A549 (cell line): ENCODE measurements at regions not wholly inside any gene's neighbourhood (a gene's known extent, or its start where the extent isn't known, plus 50 kb on each side); places are given as distances from the start of the nearest gene placed in this dataset.

Experiments used
- ATAC-seq, 2 experiments: fragments of 200-7000 bp in 1 of 2; fragments of >200 bp in 1 of 2; cut with Nextera tagmentation in 1 of 2; cut with Tn5 transposase in 1 of 2; 3 replicates each; pipeline versions ENCODE4 v1.8.0 to v1.9.1; 2018 to 2020; ENCODE audit warnings: mild to moderate bottlenecking in 1 of 2, moderate library complexity in 1 of 2
- CTCF ChIA-PET: fragments of 300-600 bp; sonication (Branson Sonifier 250); formaldehyde crosslinking; extraction: SDS; loops from one replicate; lab custom pipeline; 2021; ENCODE audit warnings: antibody characterized with exemption, inconsistent platforms; lab: Yijun Ruan, JAX
- POLR2A ChIA-PET: fragments of 350-600 bp; formaldehyde crosslinking; extraction: SDS; loops from one replicate; lab custom pipeline; 2021; ENCODE audit warnings: antibody characterized with exemption, inconsistent platforms; lab: Yijun Ruan, JAX
- DNase-seq, 2 experiments: peaks; one replicate each; pipeline versions ENCODE4 v3.0.0 to v3.0.0-alpha.2; 2011 to 2016; ENCODE audit warnings: low read depth in 1 of 2, low spot score in 1 of 2
- FAIRE-seq: peaks from 2 replicates; lab custom pipeline; 2011; peaks lifted over from hg19 to GRCh38; lab: Jason Lieb, UNC
- H3K27ac ChIP-seq, 2 experiments: fragments of >200 bp; sonication (Bioruptor Twin); formaldehyde crosslinking; 3 replicates each; pipeline ENCODE4 v1.5.1; 2016 to 2017
- H3K4me1 ChIP-seq: fragments of >200 bp; sonication (Bioruptor Twin); formaldehyde crosslinking; 3 replicates; pipeline ENCODE4 v1.6.1; 2016
- H3K4me2 ChIP-seq: fragments of >200 bp; sonication (Bioruptor Twin); formaldehyde crosslinking; 3 replicates; pipeline ENCODE4 v1.6.1; 2016
- H3K4me3 ChIP-seq: fragments of >200 bp; sonication (Bioruptor Twin); formaldehyde crosslinking; 3 replicates; pipeline ENCODE4 v1.5.1; 2016
- H3K9me3 ChIP-seq: fragments of >200 bp; sonication (Bioruptor Twin); formaldehyde crosslinking; 3 replicates; pipeline ENCODE4 v1.6.1; 2016
- CBX2 ChIP-seq: fragments of 200-600 bp; sonication (generic); IDR thresholded peaks from 2 replicates; pipeline ENCODE4 v1.6.1; 2016; ENCODE audit warnings: low read depth, mild to moderate bottlenecking, borderline replicate concordance
- CHD2 ChIP-seq: fragments of 150-350 bp; IDR thresholded peaks from 2 replicates; pipeline ENCODE4 v1.6.1; 2014; ENCODE audit warnings: low read length; ENCODE audit not compliant: partially characterized antibody
- CHD4 ChIP-seq: fragments of 200-600 bp; sonication (generic); IDR thresholded peaks from 2 replicates; pipeline ENCODE4 v1.6.1; 2016; ENCODE audit warnings: antibody characterized with exemption, mild to moderate bottlenecking, borderline replicate concordance
- EP300 ChIP-seq, 2 experiments: fragments of >200 bp; sonication (Bioruptor Twin); formaldehyde crosslinking; IDR thresholded peaks; 2 replicates in 1 of 2; 3 replicates in 1 of 2; pipeline ENCODE4 v1.6.1; 2016 to 2017
- FOSL2 ChIP-seq, 2 experiments: fragments of 450-650 bp in 1 of 2; fragments of >200 bp in 1 of 2; sonication (Bioruptor Twin) in 1 of 2; formaldehyde crosslinking; IDR thresholded peaks; 2 replicates each; pipeline versions ENCODE4 v1.5.0 to v1.6.1; 2016 to 2020; ENCODE audit warnings: mild to moderate bottlenecking in 1 of 2, moderate library complexity in 1 of 2
- GATA3 ChIP-seq: IDR thresholded peaks from 2 replicates; pipeline ENCODE4 v1.6.1; 2012; ENCODE audit warnings: borderline replicate concordance
- HDAC2 ChIP-seq: fragments of 200-600 bp; sonication (generic); IDR thresholded peaks from 2 replicates; pipeline ENCODE4 v1.6.1; 2016
- HOXA7 ChIP-seq: fragments of 250-450 bp; sonication (Bioruptor Pico); IDR thresholded peaks from 2 replicates; pipeline ENCODE4 v1.5.0; 2020; ENCODE audit warnings: mild to moderate bottlenecking, moderate library complexity
- HOXB5 ChIP-seq: fragments of 250-450 bp; sonication (Bioruptor Pico); IDR thresholded peaks from 2 replicates; pipeline ENCODE4 v1.5.0; 2020; ENCODE audit warnings: mild to moderate bottlenecking, moderate library complexity
- MAFK ChIP-seq: fragments of 450-650 bp; IDR thresholded peaks from 2 replicates; pipeline ENCODE4 v1.6.1; 2014; ENCODE audit not compliant: partially characterized antibody
- MAZ ChIP-seq: fragments of 150-350 bp; IDR thresholded peaks from 2 replicates; pipeline ENCODE4 v1.6.1; 2014; ENCODE audit warnings: antibody characterized with exemption, low read depth, low read length, borderline replicate concordance
- NPAS2 ChIP-seq: fragments of 250-450 bp; sonication (Bioruptor Pico); IDR thresholded peaks from 2 replicates; pipeline ENCODE4 v1.8.0; 2022; ENCODE audit warnings: mild to moderate bottlenecking, moderate library complexity, borderline replicate concordance
- POLR2AphosphoS2 ChIP-seq: conservative IDR thresholded peaks from 2 replicates; pipeline ENCODE4 v1.6.1; 2012; ENCODE audit warnings: low read length, improper control_type of control experiment, inconsistent platforms
- RAD21 ChIP-seq, 2 experiments: fragments of >200 bp in 1 of 2; sonication (Bioruptor Twin) in 1 of 2; formaldehyde crosslinking in 1 of 2; IDR thresholded peaks in 1 of 2; conservative IDR thresholded peaks in 1 of 2; 2 replicates in 1 of 2; 3 replicates in 1 of 2; pipeline ENCODE4 v1.6.1; 2012 to 2018; ENCODE audit warnings: inconsistent platforms in 1 of 2
- RCOR1 ChIP-seq: fragments of 150-350 bp; IDR thresholded peaks from 2 replicates; pipeline ENCODE4 v1.6.1; 2014; ENCODE audit warnings: antibody characterized with exemption, low read length, low read depth
- TP53 ChIP-seq: fragments of 250-450 bp; sonication (Bioruptor Pico); IDR thresholded peaks from 2 replicates; pipeline ENCODE4 v1.5.0; 2021; ENCODE audit warnings: mild to moderate bottlenecking, moderate library complexity
- ZC3H11A ChIP-seq: fragments of 450-650 bp; IDR thresholded peaks from 2 replicates; pipeline ENCODE4 v1.6.1; 2014; ENCODE audit warnings: antibody characterized with exemption, mild to moderate bottlenecking
- ZFP36 ChIP-seq: fragments of 450-650 bp; IDR thresholded peaks from 2 replicates; pipeline ENCODE4 v1.6.1; 2014; ENCODE audit warnings: borderline replicate concordance; ENCODE audit not compliant: partially characterized antibody
- ZNF302 ChIP-seq: fragments of 250-450 bp; sonication (Bioruptor Pico); IDR thresholded peaks from 2 replicates; pipeline ENCODE4 v1.9.0; 2021; ENCODE audit warnings: inconsistent platforms, mild to moderate bottlenecking, moderate library complexity
- WGBS: methylation state at CpG from one replicate; pipeline ENCODE4 v1.1.6; 2017; ENCODE audit errors: missing lambda C conversion rate; 5-methylcytosine and 5-hydroxymethylcytosine counted together
- TF ChIP-seq, protein P1 (sequence below): IDR thresholded peaks from 2 replicates; pipeline ENCODE4 v1.6.1; 2012

DNA sequence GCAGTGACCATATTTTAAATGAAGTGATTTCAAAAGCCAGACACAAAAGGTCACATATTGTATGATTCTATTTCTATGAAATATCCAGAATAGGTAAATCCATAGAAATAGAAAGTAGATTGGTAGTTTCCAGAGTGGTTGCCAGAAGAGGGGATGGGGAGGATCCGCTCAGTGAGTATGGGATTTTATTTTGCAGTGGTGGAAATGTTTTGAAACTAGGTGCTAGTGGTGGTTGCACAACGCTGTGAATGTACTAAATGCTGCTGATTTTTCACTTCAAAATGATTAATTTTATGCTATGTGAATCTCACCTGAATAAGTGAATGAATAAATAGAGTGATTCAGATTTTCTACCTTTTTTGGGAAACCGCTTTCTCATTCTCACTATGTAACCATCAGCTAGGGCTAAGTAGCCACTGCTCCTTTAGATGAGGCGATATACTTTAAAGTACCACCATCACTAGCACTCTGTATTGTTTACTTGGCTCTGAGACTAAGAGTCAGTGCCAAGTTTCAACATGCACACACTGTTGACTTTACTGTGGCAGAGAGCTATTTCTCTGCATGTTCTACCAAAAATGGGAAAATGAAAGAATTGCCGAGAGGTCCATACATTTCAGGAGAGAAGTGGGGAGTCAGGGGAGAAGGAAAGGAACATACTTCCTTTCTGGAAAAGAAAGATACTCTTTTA is 90.7 kb upstream of the GOLIM4 start:
- FAIRE-seq (no peak), ATAC-seq (no peak), DNase-seq (no peak)
- no peak overlapping the region for H3K27ac ChIP-seq
- H3K9me3 ChIP-seq = no peaks in the 10 kb centered on the region
- H3K4me1 ChIP-seq = no peaks in the 10 kb centered on the region
- no peak overlapping the region for H3K4me2 ChIP-seq
- no peak overlapping the region for H3K4me3 ChIP-seq
- 60% methylated on average over 5 of the region's 5 CpGs for WGBS
- TF ChIP-seq GATA3 (no peak), MAZ (no peak), MAFK (no peak), NPAS2 (CRISPR knock-in tag) (no peak), FOSL2 (IDR thresholded peaks at IDR 0.05) (no peak), FOSL2 (CRISPR knock-in tag; IDR thresholded peaks at IDR 0.05) (no peak), POLR2AphosphoS2 (no peak), CBX2 (no peak), RCOR1 (no peak), HDAC2 (no peak), HOXB5 (no peak), ZC3H11A (no peak), HOXA7 (CRISPR knock-in tag) (no peak), CHD2 (no peak), ZNF302 (CRISPR knock-in tag) (no peak)
- TF ChIP-seq, protein P1, sequence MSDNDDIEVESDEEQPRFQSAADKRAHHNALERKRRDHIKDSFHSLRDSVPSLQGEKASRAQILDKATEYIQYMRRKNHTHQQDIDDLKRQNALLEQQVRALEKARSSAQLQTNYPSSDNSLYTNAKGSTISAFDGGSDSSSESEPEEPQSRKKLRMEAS = no peak
- ChIA-PET CTCF (no interaction called here), POLR2A (no interaction called here)

DNA sequence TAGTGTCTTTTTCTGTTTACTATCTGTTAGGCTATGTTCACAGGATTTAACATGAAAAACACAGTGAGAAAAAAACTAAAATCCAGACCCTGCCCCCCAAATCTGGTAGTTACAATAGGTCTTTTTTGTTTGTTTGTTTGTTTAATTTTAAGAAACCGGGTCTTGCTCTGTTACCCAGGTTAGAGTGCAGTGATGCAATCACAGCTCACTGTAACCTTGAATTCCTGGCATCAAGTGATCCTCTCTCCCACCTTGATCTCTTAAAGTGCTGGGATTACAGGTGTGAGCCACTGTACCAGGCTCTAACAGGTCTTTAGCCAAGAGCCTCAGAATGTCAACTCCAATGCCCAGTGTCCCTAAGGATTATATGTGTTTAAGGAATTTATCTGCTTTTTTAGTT is 88.0 kb upstream of the GOLIM4 start:
- TF ChIP-seq MAZ (no peak), TP53 (CRISPR knock-in tag) (no peak), ZFP36 (no peak)
- Histone ChIP-seq H3K4me2 (no peak overlapping the region), H3K9me3 (no peaks in the 10 kb centered on the region), H3K4me1 (no peaks in the 10 kb centered on the region), H3K27ac (no peak overlapping the region), H3K4me3 (no peak overlapping the region)
- DNase-seq (no peak), FAIRE-seq (no peak), ATAC-seq (no peak)
- CTCF ChIA-PET = interaction anchor here (2.3 kb wide), 1 partner anchor 18 kb away, joined by 7 read pairs; no protein-coding TSS in a partner anchor
- POLR2A ChIA-PET = no interaction called here
- WGBS = 0% methylated on average over 1 of the region's 1 CpG

DNA sequence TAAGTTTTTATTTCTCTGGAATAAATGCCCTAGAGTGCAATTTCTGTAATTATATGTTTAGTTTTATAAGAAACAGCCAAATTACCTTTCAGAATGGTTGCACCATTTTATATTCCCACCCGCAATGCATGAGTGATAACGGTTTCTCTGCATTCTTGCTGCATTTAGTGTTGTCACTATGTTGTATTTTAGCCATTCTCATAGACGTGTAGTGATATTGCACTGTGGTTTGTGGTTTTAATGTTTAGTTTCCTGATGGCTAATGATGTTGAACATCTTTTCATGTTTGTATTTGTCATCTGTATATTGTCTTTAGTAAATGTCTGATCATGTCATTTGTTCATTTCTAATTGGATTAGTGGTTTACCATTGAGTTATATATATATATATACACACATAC is 73.0 kb upstream of the GOLIM4 start:
- Histone ChIP-seq H3K4me3 (no peak overlapping the region), H3K27ac (no peak overlapping the region), H3K4me1 (no peaks in the 10 kb centered on the region), H3K9me3 (no peaks in the 10 kb centered on the region), H3K4me2 (no peak overlapping the region)
- DNase-seq = no peak
- ATAC-seq = no peak
- no peak for FAIRE-seq
- TF ChIP-seq CBX2 = no peak
- no peak for TF ChIP-seq HDAC2
- no peak for TF ChIP-seq EP300 (IDR thresholded peaks at IDR 0.05)
- no peak for TF ChIP-seq RAD21 (conservative IDR thresholded peaks at IDR 0.05 in 1 of 2, IDR thresholded peaks at IDR 0.05 in 1 of 2)
- TF ChIP-seq HOXA7 (CRISPR knock-in tag) = no peak
- no peak for TF ChIP-seq FOSL2 (IDR thresholded peaks at IDR 0.05)
- no peak for TF ChIP-seq FOSL2 (CRISPR knock-in tag; IDR thresholded peaks at IDR 0.05)
- no peak for TF ChIP-seq TP53 (CRISPR knock-in tag)
- TF ChIP-seq CHD4 = no peak
- CTCF ChIA-PET = interaction anchor here (0.8 to 4.5 kb wide), 3 partner anchors 122 to 133 kb away, joined by 3 to 92 read pairs (median 3); no protein-coding TSS in a partner anchor
- POLR2A ChIA-PET = no interaction called here
- WGBS = 34% methylated on average over 3 of the region's 3 CpGs
